HEK293 (cell line): ENCODE measurements at regions not wholly inside any gene's neighbourhood (a gene's known extent, or its start where the extent isn't known, plus 50 kb on each side); places are given as distances from the start of the nearest gene placed in this dataset.

Experiments used
- CTCF ChIP-seq: fragments of 450-650 bp; formaldehyde crosslinking; IDR thresholded peaks from 2 replicates; pipeline ENCODE4 v1.5.1; 2016; ENCODE audit warnings: missing biosample characterization, missing genetic modification characterization
- HOXD13 ChIP-seq: sonication (generic); formaldehyde crosslinking; IDR thresholded peaks from 2 replicates; pipeline ENCODE4 v1.8.0; 2022; ENCODE audit warnings: missing genetic modification reagents, borderline replicate concordance
- TCF7L2 ChIP-seq: IDR thresholded peaks from 2 replicates; pipeline ENCODE4 v1.6.1; 2011; ENCODE audit warnings: low read depth, mild to moderate bottlenecking, inconsistent platforms, low read length, moderate library complexity, borderline replicate concordance
- ZBTB7A ChIP-seq: fragments of 450-650 bp; formaldehyde crosslinking; IDR thresholded peaks from 2 replicates; pipeline ENCODE4 v1.5.1; 2016; ENCODE audit warnings: low read depth, missing biosample characterization, missing genetic modification characterization
- ZNF202 ChIP-seq: fragments of 450-650 bp; formaldehyde crosslinking; IDR thresholded peaks from 2 replicates; pipeline ENCODE4 v1.5.1; 2016; ENCODE audit warnings: missing biosample characterization, missing genetic modification characterization, borderline replicate concordance
- ZNF423 ChIP-seq: fragments of 450-650 bp; formaldehyde crosslinking; IDR thresholded peaks from 2 replicates; pipeline ENCODE4 v1.5.1; 2016; ENCODE audit warnings: missing biosample characterization, missing genetic modification characterization
- ZNF544 ChIP-seq: fragments of 450-650 bp; formaldehyde crosslinking; IDR thresholded peaks from 2 replicates; pipeline ENCODE4 v1.5.0; 2017; ENCODE audit warnings: missing biosample characterization, missing genetic modification characterization

- TF ChIP-seq HOXD13 (no peak), CTCF (tag by site-specific recombination) (no peak), ZBTB7A (no peak), ZNF544 (tag by site-specific recombination) (no peak), TCF7L2 (no peak), ZNF202 (tag by site-specific recombination) (no peak), ZNF423 (tag by site-specific recombination) (no peak)
These were observed 174.8 kb upstream of the CLINT1 start for GRCh38 chr5:158033724-158034123.
